Duodenal mucosa (tissue), 2 donors: ENCODE measurements at regions not wholly inside any gene's neighbourhood (a gene's known extent, or its start where the extent isn't known, plus 50 kb on each side); places are given as distances from the start of the nearest gene placed in this dataset.

Source experiments
- H3K27ac ChIP-seq: one replicate; pipeline ENCODE4 v1.7.0; 2013; ENCODE audit warnings: low read depth, low read length
- H3K27me3 ChIP-seq, 2 donors: one replicate each; pipeline ENCODE4 v1.7.0; 2013; ENCODE audit warnings: low read length in 2 of 2, control low read depth in 1 of 2; ENCODE audit not compliant: insufficient read depth in 2 of 2, control insufficient read depth in 1 of 2
- H3K36me3 ChIP-seq, 2 donors: one replicate each; pipeline ENCODE4 v1.7.0; 2013; ENCODE audit warnings: low read length in 2 of 2, control low read depth in 1 of 2; ENCODE audit not compliant: insufficient read depth in 2 of 2, control insufficient read depth in 1 of 2
- H3K4me1 ChIP-seq, 2 donors: one replicate each; pipeline ENCODE4 v1.7.0; 2013; ENCODE audit warnings: low read length in 2 of 2, control low read depth in 1 of 2; ENCODE audit not compliant: insufficient read depth in 2 of 2, control insufficient read depth in 1 of 2
- H3K4me3 ChIP-seq, 2 donors: one replicate each; pipeline ENCODE4 v1.7.0; 2013; ENCODE audit warnings: low read length in 2 of 2, low read depth in 1 of 2
- H3K9ac ChIP-seq, 2 donors: one replicate each; pipeline ENCODE4 v1.7.0; 2013; ENCODE audit warnings: low read length in 2 of 2, low read depth in 1 of 2
- H3K9me3 ChIP-seq, 2 donors: one replicate each; pipeline ENCODE4 v1.7.0; 2013; ENCODE audit warnings: low read length in 2 of 2, control low read depth in 1 of 2; ENCODE audit not compliant: control insufficient read depth in 1 of 2

DNA sequence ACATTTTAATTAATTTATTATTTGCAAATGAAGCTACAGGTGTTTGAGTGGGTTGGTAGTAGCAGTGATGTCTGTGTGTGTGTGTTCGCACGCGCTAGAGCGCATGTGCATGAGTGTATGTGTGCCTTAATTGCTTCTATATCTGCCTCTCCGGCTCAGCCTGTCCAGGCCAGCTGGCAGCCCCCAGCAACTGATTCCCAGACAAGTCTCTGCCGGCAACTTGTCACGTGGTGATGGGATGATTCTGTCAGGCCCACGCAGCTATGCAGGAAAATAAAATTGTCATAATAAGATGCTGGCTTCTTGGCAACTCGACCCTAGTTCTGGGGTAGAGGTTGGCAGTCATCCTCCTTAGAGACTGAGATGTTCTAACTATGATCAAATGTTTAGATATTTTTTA is 712.8 kb upstream of the SOX9 start:
- no peaks in the 10 kb centered on the region for H3K9me3 ChIP-seq
- no peak overlapping the region for H3K27ac ChIP-seq
- no peaks in the 10 kb centered on the region for H3K27me3 ChIP-seq
- H3K9ac ChIP-seq: no peak overlapping the region
- H3K4me3 ChIP-seq: no peak overlapping the region
- no peaks in the 10 kb centered on the region for H3K36me3 ChIP-seq
- H3K4me1 ChIP-seq: no peaks in the 10 kb centered on the region

GRCh38 chr17:71409137-71409536 is 711.7 kb upstream of the SOX9 start:
- H3K9me3 ChIP-seq: no peaks in the 10 kb centered on the region
- no peaks in the 10 kb centered on the region for H3K36me3 ChIP-seq
- H3K4me3 ChIP-seq: no peak overlapping the region
- H3K4me1 ChIP-seq: no peaks in the 10 kb centered on the region
- H3K27ac ChIP-seq: no peak overlapping the region
- no peak overlapping the region for H3K9ac ChIP-seq
- H3K27me3 ChIP-seq: no peaks in the 10 kb centered on the region

DNA sequence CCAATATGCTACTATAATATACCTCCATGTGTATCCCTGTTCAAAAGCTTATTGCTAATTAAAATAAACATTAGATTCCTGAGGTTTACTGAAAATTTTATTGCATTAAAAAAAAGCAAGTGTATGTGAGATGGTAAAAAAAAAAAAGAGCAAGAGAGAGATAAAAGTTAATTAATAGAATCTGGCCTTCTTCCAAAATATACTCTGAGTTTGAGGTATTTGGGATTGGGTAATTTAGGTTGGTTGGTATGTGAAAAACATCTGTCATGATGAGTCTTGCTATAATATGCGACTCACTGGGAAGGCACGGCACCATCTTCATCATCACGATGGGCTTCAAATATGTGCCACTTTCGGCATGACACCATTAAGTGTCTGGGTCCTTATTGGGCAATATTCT is 711.1 kb upstream of the SOX9 start:
- H3K4me3 ChIP-seq: no peak overlapping the region
- H3K27me3 ChIP-seq: no peaks in the 10 kb centered on the region
- H3K9ac ChIP-seq: no peak overlapping the region
- H3K4me1 ChIP-seq: no peaks in the 10 kb centered on the region
- no peak overlapping the region for H3K27ac ChIP-seq
- H3K36me3 ChIP-seq: no peaks in the 10 kb centered on the region
- no peaks in the 10 kb centered on the region for H3K9me3 ChIP-seq

GRCh38 chr17:71412803-71413202 is 708.0 kb upstream of the SOX9 start:
- Histone ChIP-seq H3K9me3 (no peaks in the 10 kb centered on the region), H3K27ac (no peak overlapping the region), H3K4me3 (no peak overlapping the region), H3K27me3 (no peaks in the 10 kb centered on the region), H3K9ac (no peak overlapping the region), H3K36me3 (no peaks in the 10 kb centered on the region), H3K4me1 (no peaks in the 10 kb centered on the region)

GRCh38 chr17:71413935-71414334 is 706.9 kb upstream of the SOX9 start:
- Histone ChIP-seq H3K4me1 (no peaks in the 10 kb centered on the region), H3K9ac (no peak overlapping the region), H3K9me3 (no peaks in the 10 kb centered on the region), H3K27ac (no peak overlapping the region), H3K27me3 (no peaks in the 10 kb centered on the region), H3K36me3 (no peaks in the 10 kb centered on the region), H3K4me3 (no peak overlapping the region)

DNA sequence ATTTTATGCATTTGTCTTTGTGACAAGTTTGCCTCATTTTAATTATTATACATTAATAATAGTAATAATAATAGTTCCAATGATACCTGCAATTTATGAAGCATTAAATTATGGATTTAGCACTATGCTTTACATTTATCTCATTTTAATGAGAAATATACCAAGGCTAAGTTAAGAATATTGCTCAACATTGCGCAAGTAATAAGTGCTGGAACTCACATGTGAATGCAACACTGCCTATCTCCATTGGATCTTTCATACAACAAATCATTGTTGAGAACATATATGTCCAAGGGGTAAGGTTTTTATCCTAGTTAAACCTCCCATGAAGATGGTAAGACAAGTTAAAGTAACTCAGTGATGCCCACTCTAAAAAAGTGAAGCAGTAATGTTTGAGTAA is 703.7 kb upstream of the SOX9 start:
- Histone ChIP-seq H3K9ac (no peak overlapping the region), H3K4me3 (no peak overlapping the region), H3K9me3 (no peaks in the 10 kb centered on the region), H3K4me1 (no peaks in the 10 kb centered on the region), H3K27me3 (no peaks in the 10 kb centered on the region), H3K36me3 (no peaks in the 10 kb centered on the region), H3K27ac (no peak overlapping the region)

DNA sequence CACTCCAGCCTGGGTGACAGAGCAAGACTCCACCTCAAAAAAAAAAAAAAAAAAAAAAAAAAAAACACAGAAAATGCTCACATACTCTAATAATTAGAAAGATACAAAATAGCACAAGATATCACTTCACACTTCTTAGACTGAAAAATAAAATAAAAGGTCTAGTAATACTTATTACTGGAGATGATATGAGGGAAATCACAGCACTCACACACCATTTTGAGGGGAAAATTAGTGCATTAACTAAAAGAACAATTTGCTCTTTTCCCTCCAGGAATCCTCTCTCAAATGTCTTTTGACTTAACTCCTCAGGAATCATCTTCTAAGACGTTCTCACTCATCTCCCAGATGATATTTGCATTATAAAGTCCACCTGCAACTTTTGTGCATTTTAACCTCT is 697.9 kb upstream of the SOX9 start:
- H3K4me1 ChIP-seq: no peaks in the 10 kb centered on the region
- H3K36me3 ChIP-seq: no peaks in the 10 kb centered on the region
- no peaks in the 10 kb centered on the region for H3K27me3 ChIP-seq
- H3K9ac ChIP-seq: no peak overlapping the region
- no peak overlapping the region for H3K27ac ChIP-seq
- no peaks in the 10 kb centered on the region for H3K9me3 ChIP-seq
- H3K4me3 ChIP-seq: no peak overlapping the region

DNA sequence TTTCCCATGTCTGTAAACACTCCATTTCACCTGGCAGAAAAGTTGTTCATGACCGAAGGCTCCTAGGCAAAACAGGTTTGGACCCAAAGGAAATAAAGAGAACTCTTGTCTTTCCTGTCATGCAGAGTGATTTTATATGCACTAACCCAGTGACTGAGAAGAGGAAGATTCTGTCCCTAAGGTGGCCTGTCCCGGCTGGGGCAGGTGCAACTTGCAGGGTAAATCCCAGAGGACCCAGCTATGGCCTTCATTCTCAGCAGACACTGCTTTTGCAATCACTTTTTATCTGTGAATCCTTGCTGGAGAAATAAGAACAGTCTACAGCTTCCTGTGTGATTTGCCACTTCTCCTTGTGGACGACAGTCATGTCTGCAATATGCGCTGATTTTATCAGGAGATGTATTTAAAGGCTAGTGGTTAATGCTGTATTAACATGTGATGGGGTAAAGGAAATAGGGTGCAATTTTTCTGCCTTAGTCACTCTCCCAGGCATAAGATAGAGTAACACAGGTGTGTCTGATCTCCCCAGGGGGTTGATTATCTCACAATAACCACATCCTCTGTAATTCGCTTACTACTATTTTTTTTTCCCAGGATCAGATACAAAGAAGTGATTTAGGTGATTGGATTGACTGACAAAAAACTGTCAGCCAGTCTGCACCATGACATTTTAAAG is 696.8 kb upstream of the SOX9 start:
- Histone ChIP-seq H3K4me3 (no peak overlapping the region), H3K4me1 (no peaks in the 10 kb centered on the region), H3K27me3 (no peaks in the 10 kb centered on the region), H3K9ac (no peak overlapping the region), H3K9me3 (peaks cover 0 to 3% of the 10 kb centered on the region in 2 donors), H3K36me3 (no peaks in the 10 kb centered on the region), H3K27ac (no peak overlapping the region)

- no peaks in the 10 kb centered on the region for H3K36me3 ChIP-seq
- H3K27me3 ChIP-seq: no peaks in the 10 kb centered on the region
- H3K27ac ChIP-seq: no peak overlapping the region
- H3K4me1 ChIP-seq: no peaks in the 10 kb centered on the region
- no peak overlapping the region for H3K4me3 ChIP-seq
- H3K9me3 ChIP-seq: peaks cover 0 to 7% of the 10 kb centered on the region in 2 donors
- no peak overlapping the region for H3K9ac ChIP-seq
Observed at GRCh38 chr17:71427801-71428200, 693.0 kb upstream of the SOX9 start.

DNA sequence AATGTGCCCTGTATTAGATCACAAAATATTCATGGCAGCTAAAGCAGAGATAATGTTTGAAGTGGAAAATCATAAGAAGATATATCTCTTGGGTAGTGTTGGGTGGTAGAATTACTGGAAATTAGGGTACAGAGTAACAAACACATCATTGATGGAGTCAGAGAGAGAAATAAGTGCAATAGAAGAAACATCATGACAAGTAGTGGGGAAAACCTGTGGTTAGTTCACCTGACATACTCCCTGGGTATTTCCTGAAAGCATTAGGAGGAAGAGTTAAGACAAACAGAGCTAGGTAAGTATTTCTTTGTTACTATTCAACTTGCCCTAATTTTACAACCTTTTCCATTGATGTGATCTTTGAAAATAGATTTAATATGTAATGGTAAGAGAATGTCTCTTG is 691.9 kb upstream of the SOX9 start:
- Histone ChIP-seq H3K9me3 (peaks cover 0 to 7% of the 10 kb centered on the region in 2 donors), H3K4me3 (no peak overlapping the region), H3K27ac (no peak overlapping the region)

GRCh38 chr17:71430281-71430680 is 690.5 kb upstream of the SOX9 start:
- Histone ChIP-seq H3K27me3 (no peaks in the 10 kb centered on the region), H3K9me3 (peaks cover 0 to 7% of the 10 kb centered on the region in 2 donors), H3K4me3 (no peak overlapping the region), H3K36me3 (no peaks in the 10 kb centered on the region), H3K9ac (no peak overlapping the region), H3K27ac (no peak overlapping the region), H3K4me1 (no peaks in the 10 kb centered on the region)

More for the DNA sequence above, 691.9 kb upstream of the SOX9 start:
- Histone ChIP-seq H3K9ac (no peak overlapping the region), H3K4me1 (no peaks in the 10 kb centered on the region), H3K27me3 (no peaks in the 10 kb centered on the region), H3K36me3 (no peaks in the 10 kb centered on the region)
